ENCODE measurements at regions not wholly inside any gene's neighbourhood (a gene's known extent, or its start where the extent isn't known, plus 50 kb on each side); places are given as distances from the start of the nearest gene placed in this dataset.
A peak's percentile ranks its signal among the peaks of the same experiment; 100 is the strongest.
"Not testable (repeated sequence)": the region's sequence is repeated elsewhere in the genome, so short reads cannot be mapped to it uniquely, and the experiment has no call there.

GRCh38 chr9:29290516-29290915, 1717.2 kb upstream of the C9orf72 start:
- DNase-seq = peak; percentile 57 to 73

- DNase-seq = peak; percentile 17 to 21
These were observed 1724.3 kb upstream of the C9orf72 start for GRCh38 chr9:29297592-29297991.

GRCh38 chr9:29311221-29311620, 1737.9 kb upstream of the C9orf72 start:
- no peak for DNase-seq

- no peak for DNase-seq
These were observed 1739.0 kb upstream of the C9orf72 start for GRCh38 chr9:29312327-29312726.

- no peak for DNase-seq
These were observed 1746.6 kb upstream of the C9orf72 start for GRCh38 chr9:29319736-29320513.

- no peak for DNase-seq
These were observed 1749.0 kb upstream of the C9orf72 start for GRCh38 chr9:29322240-29322639.

GRCh38 chr9:29325894-29326293, 1752.6 kb upstream of the C9orf72 start:
- DNase-seq = no peak

- DNase-seq = no peak
These were observed 1759.5 kb upstream of the C9orf72 start for GRCh38 chr9:29332789-29333188.

- DNase-seq = no peak
These were observed 1763.0 kb upstream of the C9orf72 start for GRCh38 chr9:29336281-29336680.

GRCh38 chr9:29339387-29339786, 1766.1 kb upstream of the C9orf72 start:
- DNase-seq = no peak

- DNase-seq = no peak
These were observed 1775.7 kb upstream of the C9orf72 start for GRCh38 chr9:29348999-29349398.

GRCh38 chr9:29389421-29389820, 1816.1 kb upstream of the C9orf72 start:
- no peak for DNase-seq

- no peak for DNase-seq
These were observed 1817.6 kb upstream of the C9orf72 start for GRCh38 chr9:29390859-29391258.

GRCh38 chr9:29393064-29393463, 1819.8 kb upstream of the C9orf72 start:
- DNase-seq = peak; percentile 43 to 63

GRCh38 chr9:29394855-29395254, 1821.6 kb upstream of the C9orf72 start:
- DNase-seq = no peak

GRCh38 chr9:29397148-29397547, 1823.9 kb upstream of the C9orf72 start:
- DNase-seq = no peak

GRCh38 chr9:29416204-29416603, 1842.9 kb upstream of the C9orf72 start:
- no peak for DNase-seq

- peak; percentile 62 to 64 for DNase-seq
These were observed 1849.2 kb upstream of the C9orf72 start for GRCh38 chr9:29422438-29422837.

GRCh38 chr9:29432191-29432590, 1858.9 kb upstream of the C9orf72 start:
- DNase-seq = no peak

GRCh38 chr9:29432656-29433055, 1859.4 kb upstream of the C9orf72 start:
- not testable (repeated sequence) for DNase-seq

- DNase-seq = no peak
These were observed 1862.1 kb upstream of the C9orf72 start for GRCh38 chr9:29435368-29435767.

GRCh38 chr9:29437526-29437925, 1864.2 kb upstream of the C9orf72 start:
- peak; percentile 6 for DNase-seq

GRCh38 chr9:29439961-29440360, 1866.7 kb upstream of the C9orf72 start:
- peak; percentile 18 to 32 for DNase-seq

GRCh38 chr9:29440449-29440848, 1867.2 kb upstream of the C9orf72 start:
- no peak for DNase-seq

- no peak for DNase-seq
These were observed 1872.5 kb upstream of the C9orf72 start for GRCh38 chr9:29445751-29446150.
